GM12892 (cell line): ENCODE measurements at regions not wholly inside any gene's neighbourhood (a gene's known extent, or its start where the extent isn't known, plus 50 kb on each side); places are given as distances from the start of the nearest gene placed in this dataset.

Experiments
- POLR2A ChIP-seq: IDR thresholded peaks from 2 replicates; pipeline ENCODE4 v1.6.1; 2011; ENCODE audit warnings: low read depth, low read length, control low read depth
- POLR2AphosphoS5 ChIP-seq: IDR thresholded peaks from 2 replicates; pipeline ENCODE4 v1.6.1; 2011; ENCODE audit warnings: low read depth, low read length, control low read depth

DNA sequence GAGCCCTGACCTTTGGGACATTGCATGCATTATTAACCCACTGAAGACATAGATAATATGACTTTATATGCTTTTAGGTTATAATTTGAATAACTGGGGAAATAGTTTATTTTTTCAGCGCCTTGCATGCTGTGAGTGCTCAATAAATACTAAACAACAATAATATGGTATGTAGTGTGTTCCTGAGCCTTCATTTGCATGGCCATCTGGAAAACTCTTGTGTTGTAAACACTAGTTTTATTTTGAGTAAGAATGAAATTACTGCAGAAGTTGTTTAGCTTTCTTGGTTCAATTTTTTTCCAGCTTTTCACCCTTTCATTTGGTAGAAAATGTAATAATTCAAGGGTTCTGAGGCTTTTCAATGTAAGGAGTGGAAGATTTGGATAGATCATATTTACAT is 189.3 kb upstream of the GALNT5 start:
- no peak for TF ChIP-seq POLR2AphosphoS5
- TF ChIP-seq POLR2A: no peak
